Lower leg skin (tissue), 4 donors: ENCODE measurements at regions not wholly inside any gene's neighbourhood (a gene's known extent, or its start where the extent isn't known, plus 50 kb on each side); places are given as distances from the start of the nearest gene placed in this dataset.
A peak's percentile ranks its signal among the peaks of the same experiment; 100 is the strongest.
"Not testable (repeated sequence)": the region's sequence is repeated elsewhere in the genome, so short reads cannot be mapped to it uniquely, and the experiment has no call there.

Source experiments
- DNase-seq, 2 donors: peaks; one replicate each; pipeline ENCODE4 v3.0.0-alpha.2; 2019; ENCODE audit warnings: low spot score in 2 of 2
- H3K4me3 ChIP-seq: fragments of 200-600 bp; sonication (generic); 2 replicates; pipeline ENCODE4 v1.5.1; 2017; ENCODE audit warnings: mild to moderate bottlenecking, low read depth; ENCODE audit not compliant: poor library complexity, severe bottlenecking
- POLR2A ChIP-seq, 2 donors: fragments of 450-650 bp; IDR thresholded peaks; one replicate each; pipeline ENCODE4 v1.6.1; 2016 to 2017; ENCODE audit warnings: antibody characterized with exemption in 2 of 2, mild to moderate bottlenecking in 1 of 2, moderate library complexity in 1 of 2
- WGBS, 2 donors: methylation state at CpG; one replicate each; pipeline ENCODE4 v1.1.5; 2018; 5-methylcytosine and 5-hydroxymethylcytosine counted together
- intact Hi-C: fragments of 100-400 bp; cut with DNase I; formaldehyde crosslinking; loops from one replicate; pipeline ENCODE4 v1.15.0; 2023; ENCODE audit warnings: low total_unique reads
- TF ChIP-seq, protein P1 (sequence below), 3 donors: fragments of 450-650 bp; IDR thresholded peaks; one replicate each; pipeline ENCODE4 v1.5.1; 2016; ENCODE audit warnings: antibody characterized with exemption in 3 of 3, mild to moderate bottlenecking in 3 of 3, moderate library complexity in 2 of 3

DNA sequence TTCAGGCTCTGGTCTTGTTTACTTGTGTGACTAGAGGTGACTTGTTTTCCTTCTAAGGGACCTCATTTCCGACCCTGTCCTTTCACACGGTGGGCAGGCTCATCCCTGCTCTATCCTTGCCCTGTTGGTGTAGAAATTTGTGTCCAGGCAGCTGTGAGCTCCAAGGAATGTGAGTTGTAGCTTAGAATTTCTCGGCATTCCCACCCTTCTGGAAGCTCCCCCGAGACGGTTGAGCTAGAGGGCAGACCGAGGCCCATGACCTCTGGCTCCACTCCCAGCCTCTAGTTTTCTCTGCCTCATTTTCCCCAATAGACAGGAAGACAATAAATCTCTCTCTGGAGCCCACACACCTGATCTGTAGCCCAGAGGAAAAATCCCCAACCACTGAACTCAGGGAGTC, 100.9 kb downstream of the NAV1 start:
- H3K4me3 ChIP-seq: no peak overlapping the region
- DNase-seq: no peak
- intact Hi-C loops: no loop called here
- TF ChIP-seq, protein P1, sequence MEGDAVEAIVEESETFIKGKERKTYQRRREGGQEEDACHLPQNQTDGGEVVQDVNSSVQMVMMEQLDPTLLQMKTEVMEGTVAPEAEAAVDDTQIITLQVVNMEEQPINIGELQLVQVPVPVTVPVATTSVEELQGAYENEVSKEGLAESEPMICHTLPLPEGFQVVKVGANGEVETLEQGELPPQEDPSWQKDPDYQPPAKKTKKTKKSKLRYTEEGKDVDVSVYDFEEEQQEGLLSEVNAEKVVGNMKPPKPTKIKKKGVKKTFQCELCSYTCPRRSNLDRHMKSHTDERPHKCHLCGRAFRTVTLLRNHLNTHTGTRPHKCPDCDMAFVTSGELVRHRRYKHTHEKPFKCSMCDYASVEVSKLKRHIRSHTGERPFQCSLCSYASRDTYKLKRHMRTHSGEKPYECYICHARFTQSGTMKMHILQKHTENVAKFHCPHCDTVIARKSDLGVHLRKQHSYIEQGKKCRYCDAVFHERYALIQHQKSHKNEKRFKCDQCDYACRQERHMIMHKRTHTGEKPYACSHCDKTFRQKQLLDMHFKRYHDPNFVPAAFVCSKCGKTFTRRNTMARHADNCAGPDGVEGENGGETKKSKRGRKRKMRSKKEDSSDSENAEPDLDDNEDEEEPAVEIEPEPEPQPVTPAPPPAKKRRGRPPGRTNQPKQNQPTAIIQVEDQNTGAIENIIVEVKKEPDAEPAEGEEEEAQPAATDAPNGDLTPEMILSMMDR (IDR thresholded peaks at IDR 0.05): no peak
- no peak for TF ChIP-seq POLR2A (IDR thresholded peaks at IDR 0.05)
- 67 to 80% methylated on average over 6 of the region's 6 CpGs for WGBS, 2 donors

DNA sequence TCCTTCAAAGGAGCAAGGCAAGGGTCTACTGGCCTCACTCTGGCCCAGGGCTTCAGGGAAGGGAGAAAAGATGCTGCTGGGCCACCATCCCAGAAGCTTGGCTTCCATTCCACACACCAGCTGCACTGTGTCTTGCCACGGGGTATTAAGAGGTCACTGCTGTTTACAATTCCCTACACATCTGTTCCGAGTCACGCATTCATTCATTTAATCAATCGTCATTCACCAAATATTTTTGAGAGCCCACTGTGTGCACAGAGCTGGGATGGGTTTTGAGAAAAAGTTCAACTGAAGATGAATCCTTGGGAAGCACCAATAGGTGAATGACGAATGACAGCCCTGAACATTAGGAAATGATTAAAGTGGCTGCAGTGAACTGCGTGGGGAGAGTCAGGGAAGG, 101.7 kb downstream of the NAV1 start:
- TF ChIP-seq, protein P1 (IDR thresholded peaks at IDR 0.05): no peak
- no peak for TF ChIP-seq POLR2A (IDR thresholded peaks at IDR 0.05)
- no peak overlapping the region for H3K4me3 ChIP-seq
- peak in 1 of 2 donors; percentile 22 for DNase-seq
- WGBS, 2 donors: 55 to 72% methylated on average over 6 of the region's 6 CpGs
- intact Hi-C loops: no loop called here

DNA sequence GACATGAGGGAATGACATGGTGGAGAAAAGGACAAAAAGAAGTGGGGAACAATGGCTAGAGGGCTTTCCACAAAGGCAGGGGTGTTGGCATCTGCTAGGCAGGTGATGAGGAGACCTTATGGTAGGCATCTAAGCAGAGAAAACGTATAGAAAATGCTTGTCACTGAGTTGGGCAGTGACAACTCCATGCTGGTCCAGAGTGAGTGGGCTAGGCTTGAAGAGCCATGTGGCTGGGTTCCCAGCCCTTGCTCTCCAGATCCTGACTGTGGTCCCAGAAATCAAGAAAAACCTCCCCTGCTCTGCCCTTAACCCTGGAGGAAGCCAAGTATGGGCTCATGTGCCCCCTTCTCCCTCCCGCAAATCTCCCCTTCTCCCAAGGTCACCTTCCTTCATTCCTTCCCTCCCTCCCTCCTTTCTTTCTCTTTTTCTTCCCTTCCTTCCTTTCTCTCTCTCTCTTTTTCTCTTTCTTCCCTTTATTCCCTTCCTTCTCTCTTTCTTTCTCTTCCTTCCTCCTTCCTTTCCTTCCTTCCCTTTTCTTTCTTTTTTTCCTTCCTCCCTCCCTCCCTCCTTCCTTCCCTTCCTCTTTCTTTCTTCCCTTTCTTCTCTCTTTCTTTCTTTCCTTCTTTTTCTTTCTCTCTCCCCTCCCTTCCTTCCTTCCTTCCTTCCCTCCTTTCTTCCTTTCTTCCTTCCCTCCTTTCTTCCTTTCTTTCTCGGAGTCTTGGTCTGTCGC, 102.8 kb downstream of the NAV1 start:
- intact Hi-C loops: no loop called here
- DNase-seq: no peak
- no peak overlapping the region for H3K4me3 ChIP-seq
- WGBS, 2 donors: 95 to 96% methylated on average over 4 of the region's 4 CpGs
- TF ChIP-seq, protein P1 (IDR thresholded peaks at IDR 0.05): no peak
- no peak for TF ChIP-seq POLR2A (IDR thresholded peaks at IDR 0.05)

DNA sequence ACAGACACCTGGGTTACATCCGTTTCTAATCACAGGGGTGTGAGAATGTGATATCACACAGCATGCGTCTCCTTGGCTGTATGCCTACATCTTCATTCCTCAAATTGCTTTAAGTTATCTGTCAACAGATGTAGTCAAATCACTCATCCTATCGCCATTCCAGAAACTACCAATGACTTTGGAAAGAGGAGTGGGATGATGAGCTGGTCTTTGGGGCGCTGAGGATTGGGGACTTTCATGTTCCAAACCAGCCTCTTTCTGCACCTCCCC, 104.8 kb downstream of the NAV1 start:
- whole genome bisulfite sequencing, 2 donors: 82 to 85% methylated on average over 4 of the region's 4 CpGs
- H3K4me3 ChIP-seq: no peak overlapping the region
- intact Hi-C loops: no loop called here
- TF ChIP-seq, protein P1 (IDR thresholded peaks at IDR 0.05): no peak
- TF ChIP-seq POLR2A (IDR thresholded peaks at IDR 0.05): no peak
- no peak for DNase-seq

DNA sequence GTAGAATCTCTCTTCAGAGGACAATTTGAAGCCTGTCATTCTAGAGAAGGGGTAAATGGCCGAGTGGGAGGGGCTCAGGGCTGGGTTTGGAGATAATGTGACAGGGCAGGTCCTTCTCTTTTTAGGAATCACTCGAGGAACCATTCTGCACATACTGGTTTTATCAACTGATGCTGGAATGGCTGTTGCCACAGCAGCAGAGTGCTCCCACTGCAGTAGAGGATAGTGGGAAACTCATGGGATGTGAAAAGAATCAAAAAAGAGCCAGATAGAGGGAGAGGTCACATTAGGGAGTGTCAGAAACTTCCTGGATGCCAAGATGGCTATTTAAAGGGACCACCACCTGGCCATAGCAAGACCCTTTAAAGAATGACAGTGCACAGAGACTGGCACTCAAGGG, 105.3 kb downstream of the NAV1 start:
- intact Hi-C loops: no loop called here
- WGBS, 2 donors: 68 to 84% methylated on average over 2 of the region's 2 CpGs
- no peak overlapping the region for H3K4me3 ChIP-seq
- DNase-seq: no peak
- TF ChIP-seq, protein P1 (IDR thresholded peaks at IDR 0.05): no peak
- TF ChIP-seq POLR2A (IDR thresholded peaks at IDR 0.05): no peak

DNA sequence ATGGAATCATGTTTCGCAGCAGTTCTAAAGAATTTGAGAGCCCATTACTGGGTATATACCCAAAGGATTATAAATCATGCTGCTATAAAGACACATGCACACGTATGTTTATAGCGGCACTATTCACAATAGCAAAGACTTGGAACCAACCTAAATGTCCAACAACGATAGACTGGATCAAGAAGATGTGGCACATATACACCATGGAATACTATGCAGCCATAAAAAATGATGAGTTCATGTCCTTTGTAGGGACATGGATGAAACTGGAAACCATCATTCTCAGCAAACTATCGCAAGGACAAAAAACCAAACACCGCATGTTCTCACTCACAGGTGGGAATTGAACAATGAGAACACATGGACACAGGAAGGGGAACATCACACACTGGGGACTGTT, 106.1 kb downstream of the NAV1 start:
- intact Hi-C loops, DNase-seq, H3K4me3 ChIP-seq: not testable (repeated sequence)
- WGBS, 2 donors: 96 to 98% methylated on average over 4 of the region's 6 CpGs
